ENCODE measurements at regions not wholly inside any gene's neighbourhood (a gene's known extent, or its start where the extent isn't known, plus 50 kb on each side); places are given as distances from the start of the nearest gene placed in this dataset.

- no peak for DNase-seq
These were observed 52.2 kb downstream of the FAT3 start for GRCh38 chr11:92276773-92277172.

- no peak for DNase-seq
These were observed 53.3 kb downstream of the FAT3 start for GRCh38 chr11:92277871-92278270.

- no peak for DNase-seq
These were observed 54.3 kb downstream of the FAT3 start for GRCh38 chr11:92278791-92279433.

- no peak for DNase-seq
These were observed 59.5 kb downstream of the FAT3 start for GRCh38 chr11:92284107-92284506.

DNA sequence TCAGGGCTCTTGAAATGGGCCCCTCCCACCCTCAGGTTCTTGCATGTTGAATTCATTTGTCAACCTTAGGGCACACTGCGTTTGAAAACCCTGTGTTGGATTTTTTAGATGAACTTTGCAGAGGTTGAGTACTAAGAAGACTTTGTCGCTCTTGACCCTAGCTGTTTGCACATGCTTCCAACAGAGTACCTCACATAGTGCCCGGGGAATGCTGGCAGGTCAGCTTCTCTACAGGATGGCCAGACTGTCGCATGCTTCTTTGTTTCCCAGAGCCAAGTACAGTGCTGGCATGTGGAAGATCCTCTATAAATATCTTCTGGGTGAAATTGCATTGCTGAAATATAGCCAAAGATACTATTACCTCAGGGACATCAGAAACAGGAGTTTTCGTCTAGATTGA lies 59.9 kb downstream of the FAT3 start:
- no peak for DNase-seq

- no peak for DNase-seq
These were observed 61.2 kb downstream of the FAT3 start for GRCh38 chr11:92285776-92286175.

GRCh38 chr11:92286709-92287108 lies 62.1 kb downstream of the FAT3 start:
- no peak for DNase-seq

- DNase-seq, result no peak
These were observed 70.8 kb downstream of the FAT3 start for GRCh38 chr11:92295175-92296137.

DNA sequence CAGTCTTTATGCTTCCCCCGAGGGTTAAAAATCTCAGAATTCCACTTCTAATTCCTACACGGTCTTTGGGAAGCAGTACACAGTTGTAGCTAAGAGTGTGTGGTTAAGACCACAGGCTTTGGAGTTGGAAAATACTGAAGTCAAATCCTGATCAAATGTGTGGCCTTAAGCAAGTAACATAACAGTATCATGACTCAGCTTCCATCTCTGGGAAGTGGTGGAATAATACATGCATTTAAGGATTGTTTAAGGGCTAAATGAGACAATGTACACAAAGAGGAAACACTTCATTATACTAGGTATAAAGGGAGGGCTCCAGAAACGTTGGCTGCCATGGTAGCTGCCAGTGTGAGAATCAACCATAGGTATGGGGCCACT lies 71.5 kb downstream of the FAT3 start:
- no peak for DNase-seq

DNA sequence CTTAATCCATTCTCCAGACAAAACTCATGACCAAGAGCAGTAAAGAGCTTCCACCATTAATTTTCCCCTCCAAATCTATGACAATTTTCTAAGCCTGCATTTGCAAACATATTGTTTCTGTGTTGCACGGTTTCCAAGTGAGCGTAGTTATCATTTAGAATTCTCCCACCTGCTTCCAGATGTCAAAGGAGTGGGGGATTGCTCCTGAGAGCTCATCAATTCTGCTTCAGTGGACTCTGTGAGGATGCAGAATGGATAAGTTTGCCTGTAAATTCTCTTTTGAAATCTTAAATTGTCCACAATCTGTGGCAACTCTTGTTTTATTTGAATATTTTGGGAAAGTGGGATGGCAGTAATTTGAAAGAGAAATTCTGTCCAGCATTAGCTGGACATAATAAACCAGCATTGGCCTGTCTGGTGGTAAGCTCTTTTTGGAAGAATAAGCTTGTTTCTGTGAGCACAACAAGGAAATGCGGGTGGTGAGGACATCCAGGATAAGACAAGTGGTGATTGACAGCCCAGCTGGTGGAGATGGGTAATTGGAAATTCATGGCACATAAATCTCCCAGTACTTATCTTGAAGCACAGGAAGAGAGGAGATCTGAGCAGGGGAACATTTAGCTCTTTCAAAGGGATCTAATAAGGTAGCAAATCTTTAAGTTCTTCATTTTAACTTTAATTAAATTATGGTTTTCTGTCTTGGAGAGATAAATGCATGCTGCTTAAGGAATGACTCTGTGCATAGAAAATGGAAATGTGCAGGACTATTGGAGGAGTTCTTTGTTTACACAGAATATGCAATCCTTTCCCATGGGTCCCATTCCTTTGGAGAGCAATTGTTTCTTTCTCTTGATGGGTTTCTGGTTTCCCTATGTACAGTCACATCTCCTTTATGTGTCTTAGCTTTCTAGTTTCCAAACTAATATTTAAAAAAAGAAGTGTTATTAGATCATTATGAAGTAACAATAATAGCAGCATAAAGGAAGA lies 73.2 kb downstream of the FAT3 start:
- no peak for DNase-seq

DNA sequence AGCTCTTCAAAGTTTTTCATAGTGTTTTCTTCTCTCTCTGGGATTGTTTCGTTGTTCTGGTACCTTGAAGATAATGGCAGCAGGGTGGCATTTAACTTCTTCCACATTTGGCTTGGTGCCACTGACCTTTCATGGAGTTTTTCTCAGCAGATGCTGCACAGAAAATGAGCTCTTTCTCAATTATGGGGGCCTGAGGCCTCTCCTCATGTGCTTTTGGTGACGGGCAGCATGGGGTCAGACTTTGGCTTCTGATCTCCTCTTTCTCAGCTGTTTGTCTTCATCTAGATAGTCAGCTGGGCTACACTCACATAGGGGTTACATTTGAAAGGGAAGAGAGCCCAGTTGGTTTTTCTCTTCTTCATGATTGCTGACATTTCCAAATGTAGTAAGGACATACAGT lies 76.3 kb downstream of the FAT3 start:
- no peak for DNase-seq

- DNase-seq, result no peak
These were observed 78.2 kb downstream of the FAT3 start for GRCh38 chr11:92302770-92303169.

DNA sequence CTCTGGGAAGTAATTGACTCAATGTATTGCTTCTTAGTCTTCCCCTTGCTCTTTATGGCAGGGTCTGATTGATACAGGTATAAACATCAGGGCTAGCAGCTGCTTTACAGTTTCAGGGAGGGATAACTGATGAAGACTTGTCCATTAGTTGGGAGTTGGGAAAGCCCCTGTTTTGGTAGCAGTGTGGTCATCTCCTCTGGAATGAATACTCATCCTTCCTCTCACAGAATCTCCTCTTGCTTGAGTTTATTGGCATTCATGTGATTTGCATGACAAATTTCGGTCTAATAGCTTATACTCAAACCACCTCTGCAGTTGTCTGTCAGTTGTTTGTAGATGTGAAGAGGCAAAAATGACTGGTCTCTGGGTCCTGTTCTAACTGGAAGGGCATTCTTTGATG lies 79.7 kb downstream of the FAT3 start:
- DNase-seq, result no peak

DNA sequence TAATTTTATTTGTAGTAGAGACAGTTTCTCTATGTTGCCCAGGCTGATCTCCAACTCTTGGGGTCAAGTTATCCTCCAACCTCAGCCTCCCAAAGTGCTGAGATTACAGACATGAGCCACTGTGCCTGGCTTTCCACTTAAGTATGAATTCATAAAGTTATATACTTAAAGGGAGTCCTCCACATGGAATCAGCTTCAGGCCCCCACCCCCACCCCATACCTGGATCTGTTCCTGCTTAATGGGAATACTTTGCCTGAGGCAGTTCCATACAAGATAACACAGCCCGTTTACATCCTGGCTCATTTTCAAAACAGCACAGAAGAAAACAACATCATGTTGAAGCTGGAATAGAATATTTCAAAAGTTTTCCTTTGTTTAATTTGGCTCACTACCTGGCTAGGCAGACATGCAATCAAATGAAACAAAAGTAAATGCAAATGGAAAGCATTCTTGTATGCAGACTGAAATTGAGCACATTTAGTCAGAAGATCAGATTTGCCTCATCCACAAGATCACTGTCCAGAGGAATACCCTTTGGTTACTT lies 82.4 kb downstream of the FAT3 start:
- DNase-seq, result no peak

GRCh38 chr11:92308366-92308765 lies 83.7 kb downstream of the FAT3 start:
- DNase-seq, result no peak

DNA sequence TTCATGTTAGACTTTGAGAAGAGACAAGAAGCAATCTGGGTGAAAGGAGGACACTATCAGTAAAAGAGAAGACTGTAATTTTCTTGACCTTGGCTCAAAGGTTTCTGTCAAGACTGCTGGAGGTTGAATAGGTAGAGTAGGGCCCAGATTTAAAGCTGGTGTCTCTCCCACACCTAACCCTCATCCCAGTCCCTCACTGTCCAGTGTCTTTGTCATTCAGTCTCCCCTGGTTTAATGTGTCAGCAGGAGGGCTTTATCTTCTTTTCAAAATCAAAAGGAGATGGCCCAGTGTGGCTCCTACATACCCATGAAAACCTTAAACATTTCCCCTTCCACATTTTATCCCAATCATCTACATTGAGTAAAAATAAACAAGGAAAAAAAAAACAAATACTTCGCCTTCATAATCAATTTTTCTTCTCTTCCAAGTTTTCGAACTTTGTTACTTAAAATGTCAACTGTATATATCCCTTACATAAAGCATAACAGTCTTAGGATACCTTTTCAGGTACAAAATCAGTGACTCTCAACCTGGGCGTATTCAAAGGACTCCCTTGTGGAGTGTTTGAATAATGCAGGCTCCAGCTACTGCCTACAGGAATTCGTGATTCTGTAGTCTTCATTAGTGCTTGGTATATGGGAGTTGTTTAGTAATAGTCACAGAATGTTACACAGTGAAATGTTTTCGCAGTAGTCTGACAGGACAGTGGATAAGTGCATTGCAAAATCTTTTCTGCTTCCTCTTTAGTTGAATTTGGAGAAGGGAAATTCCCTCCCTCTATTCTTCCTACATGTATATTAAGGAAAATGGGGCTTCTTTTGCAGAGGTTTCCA lies 87.2 kb downstream of the FAT3 start:
- DNase-seq, result no peak

GRCh38 chr11:92313784-92314183 lies 89.2 kb downstream of the FAT3 start:
- DNase-seq, result no peak

- no peak for DNase-seq
These were observed 89.9 kb downstream of the FAT3 start for GRCh38 chr11:92314499-92314898.

- no peak for DNase-seq
These were observed 91.6 kb downstream of the FAT3 start for GRCh38 chr11:92316106-92316809.

- DNase-seq, result no peak
These were observed 92.6 kb downstream of the FAT3 start for GRCh38 chr11:92317222-92317621.

GRCh38 chr11:92317721-92318120 lies 93.1 kb downstream of the FAT3 start:
- DNase-seq, result no peak

Measured in NCI-H446 treated with DMSO at 0.1 percent for 48 hours (cell line).